ENCODE measurements at regions not wholly inside any gene's neighbourhood (a gene's known extent, or its start where the extent isn't known, plus 50 kb on each side); places are given as distances from the start of the nearest gene placed in this dataset.

GRCh38 chr2:16038621-16039020 is 98.3 kb downstream of the MYCN start:
- no peaks in the 10 kb centered on the region for H3K4me1 ChIP-seq (ENCODE audit: insufficient read depth, low read length, poor library complexity, severe bottlenecking)
- no peaks in the 10 kb centered on the region for H3F3A ChIP-seq (ENCODE audit: low read depth)
- H3K4me2 ChIP-seq (ENCODE audit: low read depth, low read length, poor library complexity, severe bottlenecking) = no peak overlapping the region
- no peak overlapping the region for H2AFZ ChIP-seq (ENCODE audit: low read length)
- no peaks in the 10 kb centered on the region for H3K79me2 ChIP-seq (ENCODE audit: insufficient read depth, low read length)
- no peaks in the 10 kb centered on the region for H3K36me3 ChIP-seq (ENCODE audit: insufficient read depth, low read length)
- H4K20me1 ChIP-seq (ENCODE audit: insufficient read depth, low read length, poor library complexity, severe bottlenecking) = no peaks in the 10 kb centered on the region
- no peak overlapping the region for H3K9ac ChIP-seq (ENCODE audit: low read depth, low read length, poor library complexity, severe bottlenecking)
- H3K4me3 ChIP-seq (ENCODE audit: low read length, poor library complexity, severe bottlenecking) = no peak overlapping the region
- H3K27me3 ChIP-seq (ENCODE audit: insufficient read depth, low read length, poor library complexity, severe bottlenecking) = no peaks in the 10 kb centered on the region
- no peaks in the 10 kb centered on the region for H3K9me2 ChIP-seq (replicated peaks; ENCODE audit: low read depth, low read length)
- TF ChIP-seq EZH2phosphoT487 (IDR thresholded peaks at IDR 0.05; ENCODE audit: borderline replicate concordance) (no peak), CTCF (conservative IDR thresholded peaks at IDR 0.05; ENCODE audit: low read length) (no peak)
- no peaks in the 10 kb centered on the region for H3K9me3 ChIP-seq (ENCODE audit: insufficient read depth, low read depth, low read length)

- H3K4me1 ChIP-seq (ENCODE audit: insufficient read depth, low read length, poor library complexity, severe bottlenecking) = no peaks in the 10 kb centered on the region
- no peak overlapping the region for H3K4me2 ChIP-seq (ENCODE audit: low read depth, low read length, poor library complexity, severe bottlenecking)
- no peaks in the 10 kb centered on the region for H3K9me3 ChIP-seq (ENCODE audit: insufficient read depth, low read depth, low read length)
- H2AFZ ChIP-seq (ENCODE audit: low read length) = no peak overlapping the region
- no peaks in the 10 kb centered on the region for H3K9me2 ChIP-seq (replicated peaks; ENCODE audit: low read depth, low read length)
- no peaks in the 10 kb centered on the region for H4K20me1 ChIP-seq (ENCODE audit: insufficient read depth, low read length, poor library complexity, severe bottlenecking)
- H3K9ac ChIP-seq (ENCODE audit: low read depth, low read length, poor library complexity, severe bottlenecking) = no peak overlapping the region
- H3K27me3 ChIP-seq (ENCODE audit: insufficient read depth, low read length, poor library complexity, severe bottlenecking) = no peaks in the 10 kb centered on the region
- H3K36me3 ChIP-seq (ENCODE audit: insufficient read depth, low read length) = no peaks in the 10 kb centered on the region
- no peaks in the 10 kb centered on the region for H3F3A ChIP-seq (ENCODE audit: low read depth)
- no peak for TF ChIP-seq CTCF (conservative IDR thresholded peaks at IDR 0.05; ENCODE audit: low read length)
- TF ChIP-seq EZH2phosphoT487 (IDR thresholded peaks at IDR 0.05; ENCODE audit: borderline replicate concordance) = no peak
- H3K4me3 ChIP-seq (ENCODE audit: low read length, poor library complexity, severe bottlenecking) = no peak overlapping the region
- H3K79me2 ChIP-seq (ENCODE audit: insufficient read depth, low read length) = no peaks in the 10 kb centered on the region
These were observed 97.6 kb downstream of the MYCN start for GRCh38 chr2:16037808-16038457.

- H3K9ac ChIP-seq (ENCODE audit: low read depth, low read length, poor library complexity, severe bottlenecking) = no peak overlapping the region
- no peaks in the 10 kb centered on the region for H3K27me3 ChIP-seq (ENCODE audit: insufficient read depth, low read length, poor library complexity, severe bottlenecking)
- no peaks in the 10 kb centered on the region for H3K36me3 ChIP-seq (ENCODE audit: insufficient read depth, low read length)
- TF ChIP-seq CTCF (conservative IDR thresholded peaks at IDR 0.05; ENCODE audit: low read length) = no peak
- TF ChIP-seq EZH2phosphoT487 (IDR thresholded peaks at IDR 0.05; ENCODE audit: borderline replicate concordance) = no peak
- H2AFZ ChIP-seq (ENCODE audit: low read length) = no peak overlapping the region
- no peaks in the 10 kb centered on the region for H3K4me1 ChIP-seq (ENCODE audit: insufficient read depth, low read length, poor library complexity, severe bottlenecking)
- H3K4me2 ChIP-seq (ENCODE audit: low read depth, low read length, poor library complexity, severe bottlenecking) = no peak overlapping the region
- no peaks in the 10 kb centered on the region for H3K9me2 ChIP-seq (replicated peaks; ENCODE audit: low read depth, low read length)
- H3F3A ChIP-seq (ENCODE audit: low read depth) = no peaks in the 10 kb centered on the region
- no peak overlapping the region for H3K4me3 ChIP-seq (ENCODE audit: low read length, poor library complexity, severe bottlenecking)
- H3K79me2 ChIP-seq (ENCODE audit: insufficient read depth, low read length) = no peaks in the 10 kb centered on the region
- no peaks in the 10 kb centered on the region for H4K20me1 ChIP-seq (ENCODE audit: insufficient read depth, low read length, poor library complexity, severe bottlenecking)
- H3K9me3 ChIP-seq (ENCODE audit: insufficient read depth, low read depth, low read length) = no peaks in the 10 kb centered on the region
These were observed 96.6 kb downstream of the MYCN start for GRCh38 chr2:16036951-16037350.
